ENCODE measurements at regions not wholly inside any gene's neighbourhood (a gene's known extent, or its start where the extent isn't known, plus 50 kb on each side); places are given as distances from the start of the nearest gene placed in this dataset.

DNA sequence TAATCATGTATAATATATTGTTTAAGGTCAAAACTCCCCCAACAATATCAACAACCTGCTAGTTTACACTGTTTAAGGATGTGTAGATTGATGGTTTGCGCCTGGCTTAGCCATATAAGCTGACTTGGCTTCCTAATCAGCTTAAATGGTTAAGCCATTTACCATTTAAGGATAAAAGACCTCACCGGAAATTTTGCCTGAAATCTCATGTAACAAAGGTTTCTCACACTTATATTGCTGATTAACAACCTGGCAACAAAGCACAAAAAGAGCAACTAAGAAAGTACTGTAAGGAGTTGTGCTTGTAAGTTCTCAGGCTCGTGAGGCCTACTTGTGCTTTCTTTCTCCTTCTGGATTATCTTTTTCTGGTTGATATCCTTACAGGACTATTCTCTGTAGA, 485.2 kb downstream of the GABRG1 start:
- no peak for DNase-seq

DNA sequence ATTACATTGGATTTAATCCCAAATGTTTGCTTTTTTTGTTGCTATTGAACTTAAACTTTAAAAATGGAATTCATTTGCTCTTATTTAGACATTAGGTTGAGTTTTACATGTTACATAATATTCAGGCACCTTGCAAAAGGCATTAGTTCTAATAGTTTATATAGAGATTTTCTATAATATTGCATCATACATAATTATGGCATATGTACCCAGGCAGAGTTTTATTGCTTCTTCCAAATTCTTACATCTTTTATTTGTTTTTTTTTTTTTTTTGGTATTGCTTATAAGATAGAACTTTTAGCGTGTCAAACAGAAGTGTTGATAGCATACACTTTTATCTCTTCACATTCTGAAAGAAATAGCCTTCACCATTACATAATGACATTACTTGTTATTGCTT, 487.7 kb downstream of the GABRG1 start:
- DNase-seq = no peak

DNA sequence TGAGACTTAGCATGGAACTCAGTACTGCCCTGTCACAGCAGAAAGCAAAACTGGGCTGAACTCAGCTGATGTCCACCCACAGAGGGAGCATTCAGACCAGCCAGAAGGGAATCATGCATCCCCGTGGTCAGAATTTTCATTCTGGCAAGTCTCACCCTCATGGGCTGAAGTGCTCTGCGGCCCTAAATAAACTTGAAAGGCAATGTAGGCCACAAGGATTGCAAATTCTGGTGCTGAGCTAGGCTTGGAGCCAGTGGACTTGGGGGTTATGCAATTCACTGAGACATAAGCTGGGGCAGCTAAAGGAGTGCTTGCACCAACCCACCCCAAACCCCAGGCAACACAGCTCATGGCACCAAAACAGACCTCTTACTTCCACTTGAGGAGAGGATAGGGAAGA, 494.1 kb downstream of the GABRG1 start:
- DNase-seq = no peak

DNA sequence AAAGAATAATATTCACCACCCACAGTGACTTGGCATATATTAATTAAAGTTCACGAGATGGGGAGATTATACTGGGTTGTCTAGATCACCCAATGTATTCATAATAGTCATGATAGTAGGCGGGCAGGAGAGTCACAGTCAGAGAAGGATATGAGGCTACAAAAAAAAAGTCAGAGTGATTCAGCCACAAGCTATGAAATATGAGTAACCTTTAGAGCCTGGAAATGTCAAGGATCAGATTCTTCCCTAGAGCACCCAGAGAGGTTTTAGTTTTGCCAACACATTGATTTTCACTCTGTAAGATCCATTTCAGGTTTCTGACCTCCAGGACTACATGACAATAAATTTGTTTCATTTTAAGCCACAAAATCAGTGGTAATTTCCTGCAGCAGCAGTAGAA, 501.9 kb downstream of the GABRG1 start:
- no peak for DNase-seq

DNA sequence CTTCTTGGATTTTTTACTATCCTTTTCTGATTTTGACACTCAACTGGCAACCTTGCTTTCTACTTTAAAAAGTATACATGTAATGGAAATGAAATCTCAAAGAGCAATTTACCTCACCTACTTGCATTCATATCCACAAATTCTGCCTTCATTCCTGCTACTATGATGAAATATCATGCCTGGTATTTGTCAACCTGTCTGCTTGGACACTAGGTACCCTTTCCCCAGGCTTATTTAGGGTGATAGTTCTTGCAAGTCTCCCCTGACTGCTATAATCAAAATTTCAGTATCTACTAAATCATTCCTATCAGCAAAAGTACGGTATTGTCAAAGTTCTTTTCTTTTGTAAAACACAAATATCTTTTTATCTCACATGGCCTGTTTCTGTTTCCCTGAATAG, 503.0 kb downstream of the GABRG1 start:
- DNase-seq = no peak

DNA sequence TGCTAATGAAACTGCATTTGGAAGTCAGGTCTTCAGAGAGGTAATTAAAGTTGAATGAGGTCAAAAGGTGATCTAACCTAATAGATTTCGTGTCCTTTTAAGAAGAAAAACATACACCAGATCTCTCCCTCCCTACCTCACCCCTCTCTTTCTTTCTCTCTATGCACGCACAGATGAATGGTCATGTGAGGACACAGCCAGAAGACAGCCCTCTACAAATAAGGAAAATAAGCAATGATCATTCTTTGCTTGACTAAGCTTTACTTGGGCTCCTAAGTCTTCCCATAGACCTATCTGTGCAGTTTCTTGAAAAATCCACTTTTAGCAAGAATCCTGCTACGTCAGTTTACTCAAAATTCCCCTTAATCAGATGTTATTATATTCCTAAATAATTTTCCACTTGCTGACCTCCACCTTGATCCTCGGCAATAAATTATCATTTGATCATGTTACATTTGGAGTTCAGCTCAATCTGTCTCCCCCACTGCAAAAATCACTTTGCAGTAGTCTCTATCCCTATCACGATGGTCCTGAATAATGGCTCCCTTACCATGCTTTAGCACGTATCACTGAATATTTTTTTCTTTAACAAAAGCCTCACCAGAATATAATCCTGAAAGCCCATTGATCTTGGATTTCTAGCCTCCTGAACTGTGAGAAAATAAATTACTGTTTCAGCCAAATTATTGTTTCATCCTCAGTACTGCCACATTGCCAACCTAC, 527.3 kb downstream of the GABRG1 start:
- DNase-seq = no peak

DNA sequence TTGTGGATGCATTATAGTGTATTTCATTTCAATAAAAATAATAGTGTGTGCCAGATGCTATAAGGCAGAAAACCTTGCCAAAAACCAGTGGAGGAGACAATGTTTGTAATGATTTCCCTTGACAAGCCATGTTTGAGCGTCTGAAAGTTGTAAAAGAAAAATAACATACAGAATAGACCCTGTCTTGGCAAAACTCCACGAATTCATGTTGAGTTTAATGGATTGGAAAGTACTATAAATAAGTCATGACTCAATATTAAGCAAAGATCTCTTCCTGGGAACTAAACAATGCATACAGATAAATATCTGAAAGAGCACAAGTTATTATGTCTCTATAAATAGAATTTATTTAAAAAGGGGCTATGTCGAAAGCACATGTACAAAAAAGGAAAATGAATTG, 543.5 kb downstream of the GABRG1 start:
- no peak for DNase-seq

DNA sequence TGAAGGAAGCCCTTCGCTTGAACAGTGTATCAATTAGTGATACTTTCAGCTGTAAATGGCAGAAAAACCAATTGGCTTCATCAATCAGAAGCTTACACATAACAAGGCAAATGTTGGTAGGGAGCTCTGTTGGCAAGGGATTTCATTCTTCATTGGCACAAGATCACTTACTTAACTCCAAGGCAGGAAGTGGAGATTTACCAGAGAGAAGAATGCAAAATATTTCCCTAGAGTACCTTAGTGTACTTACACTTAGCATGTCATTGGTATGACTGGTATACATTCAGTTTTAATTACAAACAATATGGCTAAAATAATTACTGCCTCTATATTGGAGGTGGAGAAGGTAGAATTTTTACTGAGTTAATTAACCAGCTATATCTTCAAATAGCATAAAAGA, 545.0 kb downstream of the GABRG1 start:
- DNase-seq = no peak

DNA sequence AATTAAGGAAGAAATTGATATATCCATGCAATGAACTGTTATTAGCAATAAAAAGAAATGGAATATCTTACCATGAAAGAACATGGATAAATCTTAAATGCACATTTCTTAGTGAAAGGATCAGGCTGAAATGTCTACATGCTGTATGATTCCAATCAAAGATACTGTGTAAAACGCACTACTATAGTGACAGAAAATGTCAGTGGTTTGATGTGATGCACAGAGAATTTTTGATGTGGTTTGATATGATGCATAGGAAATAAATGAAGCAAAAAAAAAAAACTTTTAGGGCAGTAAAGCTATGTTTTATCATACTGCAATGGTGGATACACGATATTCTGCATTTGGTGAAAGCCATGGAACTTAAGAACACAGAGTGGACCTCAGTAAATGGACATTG, 547.6 kb downstream of the GABRG1 start:
- DNase-seq = no peak

DNA sequence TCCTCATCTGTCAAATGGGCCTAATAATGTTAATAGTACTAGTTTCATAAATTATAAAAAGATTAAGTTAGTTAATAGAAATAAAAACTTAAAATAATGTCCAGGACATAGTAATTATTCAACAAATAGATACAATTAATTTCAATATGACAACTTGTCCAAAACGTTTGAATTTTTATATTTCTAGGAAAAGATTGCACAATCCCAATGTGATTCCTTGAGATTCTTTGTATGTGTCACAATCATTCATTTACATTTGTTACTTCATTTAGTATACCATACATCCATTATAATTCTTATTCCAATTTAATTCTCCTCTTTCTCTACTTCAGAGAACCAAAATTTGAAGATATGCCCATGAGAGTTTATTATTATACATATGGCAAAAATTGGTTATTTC, 554.2 kb downstream of the GABRG1 start:
- no peak for DNase-seq

DNA sequence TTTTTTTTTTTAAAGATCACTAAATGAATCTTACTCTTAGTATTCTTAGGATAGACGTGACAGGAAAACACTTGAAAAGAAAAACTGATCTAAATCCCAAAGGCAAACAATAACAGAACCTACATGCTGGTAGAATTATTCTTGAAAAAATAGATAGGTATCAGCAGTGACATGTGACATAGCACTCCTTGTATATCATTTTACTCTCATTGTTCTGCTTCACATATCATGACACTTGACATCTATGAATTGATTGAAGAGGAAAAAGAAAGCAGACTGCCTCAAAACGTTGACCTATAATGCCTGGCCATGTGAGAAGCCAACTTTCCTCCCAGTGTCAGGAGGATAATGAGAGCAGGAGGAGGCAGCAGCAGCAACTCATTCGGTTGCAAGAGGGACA, 555.2 kb downstream of the GABRG1 start:
- DNase-seq = no peak

DNA sequence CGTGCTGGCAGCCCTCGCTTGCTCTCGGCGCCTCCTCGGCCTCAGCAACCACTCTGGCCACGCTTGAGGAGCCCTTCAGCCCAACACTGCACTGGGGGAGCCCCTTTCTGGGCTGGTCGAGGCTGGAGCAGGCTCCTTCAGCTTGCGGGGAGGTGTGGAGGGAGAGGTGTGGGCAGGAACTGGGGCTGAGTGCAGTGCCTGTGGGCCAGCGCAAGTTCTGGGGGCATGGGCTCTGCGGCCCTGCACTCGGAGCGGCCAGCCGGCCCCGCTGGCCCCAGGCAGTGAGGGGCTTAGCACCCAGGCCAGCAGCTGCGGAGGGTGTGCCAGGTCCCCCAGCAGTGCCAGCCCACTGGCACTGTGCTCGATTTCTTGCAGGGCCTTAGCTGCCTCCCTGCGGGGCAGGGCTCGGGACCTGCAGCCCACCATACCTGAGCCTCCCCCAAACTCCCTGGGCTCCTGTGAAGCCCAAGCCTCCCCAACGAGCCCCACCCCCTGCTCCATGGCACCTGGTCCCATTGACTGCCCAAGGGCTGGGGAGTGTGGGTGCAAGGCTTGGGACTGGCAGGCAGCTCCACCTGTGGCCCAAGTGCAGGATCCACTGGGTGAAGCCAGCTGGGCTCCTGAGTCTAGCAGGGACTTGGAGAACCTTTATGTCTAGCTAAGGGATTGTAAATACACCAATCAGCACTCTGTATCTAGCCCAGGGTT, 556.8 kb downstream of the GABRG1 start:
- DNase-seq = no peak

DNA sequence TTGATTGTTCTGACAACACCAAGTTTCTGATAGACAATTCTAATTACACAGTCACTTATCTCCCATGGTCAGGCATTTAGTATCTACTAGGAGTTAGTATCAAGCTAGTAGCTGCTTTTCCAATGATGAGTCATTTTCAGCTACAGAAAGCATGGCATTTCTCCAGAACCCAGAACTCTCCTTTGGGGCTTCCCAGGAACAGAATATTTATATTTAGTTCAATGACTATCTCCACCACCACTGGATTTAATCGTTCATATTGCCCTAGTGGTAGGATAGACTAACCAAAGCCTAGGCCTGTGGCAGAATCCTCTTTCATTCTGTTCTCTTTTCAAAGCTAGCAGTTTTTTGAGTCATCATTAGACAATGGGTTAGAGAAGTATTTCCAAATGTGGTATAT, 569.4 kb downstream of the GABRG1 start:
- DNase-seq = peak; percentile 15

DNA sequence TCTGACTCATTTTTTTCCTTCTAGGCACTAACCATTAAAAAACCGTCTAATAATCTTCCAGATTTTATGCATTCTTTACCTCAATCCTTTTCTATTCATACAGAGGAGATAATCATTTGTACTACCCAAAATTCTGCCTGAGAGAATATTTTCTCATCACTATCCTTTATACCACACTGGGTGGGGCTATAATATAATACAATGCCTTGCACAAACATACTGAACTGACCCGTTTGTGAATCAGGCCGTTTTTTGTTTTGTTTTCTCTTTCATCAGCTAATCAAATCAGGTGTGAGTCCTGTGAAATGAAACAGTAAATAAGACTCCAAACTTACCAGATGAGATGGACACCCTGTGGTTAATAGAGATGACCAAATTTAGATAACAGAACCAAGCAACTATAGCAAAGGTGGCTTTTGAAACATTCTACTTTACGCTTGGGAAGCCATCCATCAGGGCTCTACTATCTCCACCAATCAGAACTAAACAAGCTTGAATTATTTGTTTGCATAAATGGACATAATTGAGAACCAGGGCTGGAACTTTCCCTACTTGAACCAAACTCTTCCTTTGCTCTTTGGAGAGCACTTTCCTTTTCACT, 573.0 kb downstream of the GABRG1 start:
- no peak for DNase-seq

DNA sequence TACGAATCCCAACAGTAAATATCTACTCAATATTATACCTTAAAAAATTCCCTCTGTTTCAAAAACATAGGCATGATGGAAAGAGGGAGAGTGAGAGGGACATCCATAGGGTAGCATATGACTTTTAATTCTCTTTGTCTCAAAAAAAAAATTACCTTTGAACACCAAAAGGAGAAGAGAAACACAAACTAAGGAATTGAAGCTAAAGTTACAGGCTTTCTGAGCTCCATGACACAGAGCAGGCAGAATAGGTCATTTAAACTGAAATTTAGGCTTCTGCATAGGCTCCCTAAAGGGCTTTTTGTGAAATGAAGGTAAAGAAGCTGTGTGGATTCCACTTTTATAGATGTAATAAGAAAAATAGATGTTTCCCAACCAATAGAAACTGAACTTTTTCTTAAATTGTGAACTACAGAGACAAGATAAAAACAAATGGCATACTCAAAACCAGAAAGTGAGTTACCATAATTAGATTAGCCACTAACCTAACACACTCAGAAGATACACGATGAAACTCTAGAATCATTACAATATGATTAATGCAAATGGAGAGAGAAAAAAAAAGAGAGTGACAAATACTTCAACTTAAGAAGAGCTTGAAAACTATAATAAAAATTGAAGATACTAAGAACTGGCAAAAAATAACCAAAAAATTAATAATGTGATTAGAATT, 584.6 kb downstream of the GABRG1 start:
- no peak for DNase-seq

DNA sequence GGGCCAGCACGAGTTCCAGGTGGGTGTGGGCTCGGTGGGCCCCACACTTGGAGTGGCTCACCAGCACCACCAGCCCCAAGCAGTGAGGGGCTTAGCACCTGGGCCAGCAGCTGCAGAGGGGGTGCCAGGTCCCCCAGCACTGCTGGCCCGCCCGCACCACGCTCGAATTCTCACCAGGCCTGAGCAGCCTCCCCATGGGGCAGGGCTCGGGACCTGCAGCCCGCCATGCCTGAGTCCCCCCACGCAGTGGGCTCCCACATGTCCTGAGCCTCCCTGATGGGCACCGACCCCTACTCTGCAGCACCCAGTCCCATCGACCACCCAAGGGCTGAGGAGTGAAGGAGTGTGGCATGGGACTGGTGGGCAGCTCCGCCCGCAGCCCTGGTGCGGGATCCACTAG, 593.4 kb downstream of the GABRG1 start:
- DNase-seq = no peak

DNA sequence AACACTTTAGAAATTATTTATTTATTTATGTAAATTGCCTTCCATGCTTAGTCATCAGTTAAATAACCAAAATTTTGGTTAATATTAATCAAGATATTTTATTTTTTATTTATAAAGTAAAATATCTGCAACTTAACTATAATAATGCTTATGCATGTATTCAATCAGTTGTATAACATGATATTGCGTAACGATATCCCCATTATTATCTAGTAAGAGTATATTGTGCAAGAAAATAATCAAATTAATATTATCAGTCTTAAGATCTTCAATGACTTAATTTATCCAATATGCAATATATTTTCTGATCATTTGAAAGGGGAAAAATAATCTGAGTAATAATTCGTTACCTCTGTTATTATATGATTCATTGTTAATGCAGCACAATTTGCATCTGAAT, 596.7 kb downstream of the GABRG1 start:
- no peak for DNase-seq

DNA sequence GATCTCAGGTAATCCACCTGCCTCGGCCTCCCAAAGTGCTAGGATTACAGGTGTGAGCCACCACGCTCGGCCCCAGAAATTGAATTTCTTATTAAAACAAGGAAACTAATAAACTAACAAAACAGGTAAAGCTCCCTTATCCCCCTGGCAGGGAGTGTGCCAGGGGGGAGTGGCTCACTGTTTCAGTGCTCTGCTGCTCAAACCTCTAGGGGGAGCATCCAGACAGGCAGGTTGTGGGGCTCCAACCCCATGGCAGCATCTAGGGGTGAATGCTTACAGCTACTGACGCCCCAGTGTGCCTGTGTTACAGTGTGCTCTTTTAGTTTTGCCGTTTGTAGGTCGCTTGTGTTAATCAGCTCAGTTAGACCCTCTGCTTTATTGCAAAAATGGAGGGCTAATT, 605.0 kb downstream of the GABRG1 start:
- DNase-seq = no peak

DNA sequence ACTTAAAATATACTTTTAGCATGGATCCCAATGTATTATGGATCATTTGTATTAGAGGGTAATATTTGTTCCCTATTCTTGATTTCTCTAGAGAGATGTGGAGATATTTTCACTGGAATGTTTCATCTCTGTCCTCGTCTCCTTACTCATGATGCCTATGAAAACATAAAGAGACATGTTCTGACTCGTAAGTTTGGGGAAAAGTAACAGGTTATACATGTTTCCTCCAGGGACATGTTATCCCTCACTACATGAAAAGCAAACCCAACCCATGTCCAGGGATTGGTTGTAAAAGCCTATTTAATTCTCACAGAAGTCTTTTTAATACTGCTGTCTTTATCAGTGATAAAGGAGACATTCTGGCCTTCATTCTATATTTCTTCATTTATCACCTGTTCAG, 621.4 kb downstream of the GABRG1 start:
- DNase-seq = no peak

DNA sequence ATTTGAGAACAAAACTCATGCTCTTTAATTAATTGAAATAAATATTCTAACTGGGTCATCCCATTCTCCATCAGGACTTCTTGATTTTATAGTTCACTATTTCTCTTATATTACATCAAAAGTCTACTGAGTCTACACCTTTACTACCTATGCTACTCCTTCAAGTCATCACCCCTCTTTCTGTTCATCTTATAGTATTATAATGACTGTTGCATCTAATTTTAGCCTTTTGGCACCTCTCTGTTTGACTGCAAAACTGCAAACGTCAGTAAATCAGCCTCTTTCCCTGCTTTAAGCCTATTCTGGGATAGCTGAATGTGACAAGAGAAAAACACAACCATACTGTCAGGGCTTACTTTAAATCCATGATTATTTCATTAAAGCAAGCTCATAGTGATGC, 639.1 kb downstream of the GABRG1 start:
- no peak for DNase-seq

DNA sequence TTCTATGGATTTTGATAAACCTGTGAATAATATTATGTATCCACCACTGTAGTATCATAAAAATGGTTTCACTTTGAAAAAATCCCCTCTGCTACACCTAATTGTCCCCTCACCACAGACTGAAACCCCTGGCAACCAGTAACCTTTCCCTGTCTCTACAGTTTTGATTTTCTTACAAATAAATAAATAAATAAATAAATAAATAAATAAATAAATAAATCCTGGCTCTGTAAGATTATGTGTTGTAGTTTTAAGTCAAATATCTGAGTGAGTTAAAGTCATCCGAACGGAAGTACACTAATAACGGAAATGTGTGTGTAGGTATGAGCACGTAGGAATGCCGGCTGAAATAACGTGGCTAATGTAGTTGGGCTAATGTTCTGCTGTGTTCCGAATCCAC, 641.5 kb downstream of the GABRG1 start:
- DNase-seq = no peak

DNA sequence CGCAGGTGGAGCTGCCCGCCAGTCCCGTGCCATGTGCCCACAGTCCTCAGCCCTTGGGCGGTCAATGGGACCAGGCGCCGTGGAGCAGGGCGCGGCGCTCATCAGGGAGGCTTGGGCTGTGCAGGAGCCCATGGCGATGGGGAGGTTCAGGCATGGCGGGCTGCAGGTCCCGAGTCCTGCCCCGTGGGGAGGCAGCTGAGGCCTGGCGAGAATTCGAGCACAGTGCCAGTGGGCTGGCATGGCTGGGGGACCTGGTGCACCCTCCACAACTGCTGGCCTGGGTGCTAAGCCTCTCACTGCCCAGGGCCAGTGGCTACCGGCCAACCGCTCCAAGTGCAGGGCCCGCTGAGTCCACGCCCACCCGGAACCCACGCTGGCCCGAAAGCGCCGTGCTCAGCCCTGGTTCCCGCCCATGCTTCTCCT, 646.5 kb downstream of the GABRG1 start:
- DNase-seq = no peak

DNA sequence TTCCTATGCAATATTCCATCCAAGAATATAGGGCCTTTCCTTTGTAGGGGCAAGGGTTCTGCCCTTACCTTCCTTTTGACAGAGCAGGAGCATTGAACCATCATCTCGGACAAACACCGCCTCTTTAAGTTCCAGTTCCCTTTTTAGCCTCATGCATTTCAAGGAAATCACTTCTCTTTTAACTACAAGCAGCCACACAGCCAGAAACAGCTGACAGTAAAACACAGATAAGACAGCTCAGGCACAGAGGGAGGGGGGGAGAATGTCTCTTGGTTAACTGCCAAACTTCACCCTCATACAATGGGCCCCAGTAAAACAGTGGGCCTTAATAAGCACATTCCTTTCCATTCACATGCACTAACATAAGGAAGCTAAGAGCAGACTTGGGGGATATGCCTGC, 648.3 kb downstream of the GABRG1 start:
- DNase-seq = peak; percentile 41

DNA sequence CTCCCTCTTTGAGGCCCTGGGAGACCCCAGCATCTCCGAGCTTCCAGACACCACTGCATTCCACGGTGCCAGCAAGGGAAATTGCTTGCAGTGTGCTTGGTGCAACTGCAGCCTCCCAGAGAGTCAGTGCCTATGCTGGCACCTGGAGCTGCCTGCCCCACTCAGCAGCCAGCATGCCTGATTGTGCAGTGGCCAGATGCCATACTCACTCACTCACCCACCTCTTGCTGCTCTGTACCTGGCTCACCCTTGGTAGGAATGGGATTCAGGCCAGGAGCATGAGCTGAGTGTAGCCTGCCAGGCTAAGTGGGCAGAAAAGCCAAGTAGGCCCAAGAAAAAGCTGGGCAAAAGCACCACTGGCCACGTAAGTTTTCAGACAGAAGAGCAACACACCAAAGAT, 651.4 kb downstream of the GABRG1 start:
- DNase-seq = no peak
